Heart left ventricle (tissue), 13 donors: ENCODE measurements at regions not wholly inside any gene's neighbourhood (a gene's known extent, or its start where the extent isn't known, plus 50 kb on each side); places are given as distances from the start of the nearest gene placed in this dataset.

Experiments used
- POLR2A ChIP-seq, 2 donors: fragments of 450-650 bp; IDR thresholded peaks; one replicate each; pipeline ENCODE4 v1.6.1; 2017; ENCODE audit warnings: antibody characterized with exemption in 2 of 2, mild to moderate bottlenecking in 2 of 2, moderate library complexity in 2 of 2
- TF ChIP-seq, protein P1 (sequence below), 12 donors: fragments of 200-600 bp; sonication (generic) in 4 of 12; IDR thresholded peaks; one replicate each; pipeline versions ENCODE4 v1.5.0 to v1.8.0; 2018 to 2022; ENCODE audit warnings: antibody characterized with exemption in 12 of 12, mild to moderate bottlenecking in 5 of 12
- donor health status: ischemic (EF 13 %, LVEDD 7.1; RV severe dilation, severe dysfunction).
- donor health status: DM: no; HTN: yes; CAD: no.
- donor health status: DM: no; HTN: no; CAD: no.
- donor health status: ischemic (EF 25% LVEDD 6.9; RV normal size, moderate dysfunction).
- donor health status: ischemic (EF 25% LVEDD 5.7; RV mildly dilated, moderate dysfunction).
- donor health status: ischemic (EF 35%, LVEDD 5.7; RV mildly dilated, moderate dysfunction).
- donor health status: nonischemic (EF 11% LVEDD 7.7; RV severe dilation, severe dysfunction).
- donor health status: DM: yes; HTN: yes; CAD: no.
- donor health status: PGD.
- donor health status: ischemic (EF 29% LVEDD 5.4; RV normal size, mild dysfunction).
- donor health status: nonischemic (EF 23%, LVEDD 6.1; RV moderate dilation, normal function).

DNA sequence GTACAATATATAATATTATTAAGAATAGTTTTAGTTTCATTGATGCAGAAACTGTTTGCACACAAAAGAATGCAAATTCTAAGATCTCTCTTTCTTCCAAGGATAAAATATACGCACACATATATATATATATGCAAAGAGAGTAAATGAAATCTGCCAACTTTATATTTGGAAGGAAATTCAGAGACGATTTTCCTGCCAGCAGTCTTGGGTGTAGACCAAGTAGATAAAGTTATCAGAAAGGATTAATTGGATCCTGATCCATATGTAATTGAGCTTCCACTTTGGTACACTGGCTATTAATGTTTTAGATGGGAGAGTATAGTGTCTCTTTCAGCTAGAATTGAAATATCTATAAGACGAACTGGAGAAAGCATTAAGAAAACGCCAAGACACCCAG, 295.4 kb upstream of the IL12A start:
- TF ChIP-seq, protein P1, sequence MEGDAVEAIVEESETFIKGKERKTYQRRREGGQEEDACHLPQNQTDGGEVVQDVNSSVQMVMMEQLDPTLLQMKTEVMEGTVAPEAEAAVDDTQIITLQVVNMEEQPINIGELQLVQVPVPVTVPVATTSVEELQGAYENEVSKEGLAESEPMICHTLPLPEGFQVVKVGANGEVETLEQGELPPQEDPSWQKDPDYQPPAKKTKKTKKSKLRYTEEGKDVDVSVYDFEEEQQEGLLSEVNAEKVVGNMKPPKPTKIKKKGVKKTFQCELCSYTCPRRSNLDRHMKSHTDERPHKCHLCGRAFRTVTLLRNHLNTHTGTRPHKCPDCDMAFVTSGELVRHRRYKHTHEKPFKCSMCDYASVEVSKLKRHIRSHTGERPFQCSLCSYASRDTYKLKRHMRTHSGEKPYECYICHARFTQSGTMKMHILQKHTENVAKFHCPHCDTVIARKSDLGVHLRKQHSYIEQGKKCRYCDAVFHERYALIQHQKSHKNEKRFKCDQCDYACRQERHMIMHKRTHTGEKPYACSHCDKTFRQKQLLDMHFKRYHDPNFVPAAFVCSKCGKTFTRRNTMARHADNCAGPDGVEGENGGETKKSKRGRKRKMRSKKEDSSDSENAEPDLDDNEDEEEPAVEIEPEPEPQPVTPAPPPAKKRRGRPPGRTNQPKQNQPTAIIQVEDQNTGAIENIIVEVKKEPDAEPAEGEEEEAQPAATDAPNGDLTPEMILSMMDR (IDR thresholded peaks at IDR 0.05) = no peak
- no peak for TF ChIP-seq POLR2A (IDR thresholded peaks at IDR 0.05)
